COLO668 (cell line): ENCODE measurements at regions not wholly inside any gene's neighbourhood (a gene's known extent, or its start where the extent isn't known, plus 50 kb on each side); places are given as distances from the start of the nearest gene placed in this dataset.
A peak's percentile ranks its signal among the peaks of the same experiment; 100 is the strongest.

Source experiments
- DNase-seq: peaks from one replicate; lab custom pipeline; 2025; ENCODE audit not compliant: unreplicated experiment; lab: John Stamatoyannopoulos, UW

- no peak for DNase-seq
Measured at GRCh38 chr6:160895562-160895961, 96.0 kb upstream of the MAP3K4 start.

GRCh38 chr6:160899671-160900430, 91.7 kb upstream of the MAP3K4 start:
- DNase-seq, result no peak

- DNase-seq, result no peak
Measured at GRCh38 chr6:160911949-160912348, 79.6 kb upstream of the MAP3K4 start.

GRCh38 chr6:160912411-160912810, 79.2 kb upstream of the MAP3K4 start:
- no peak for DNase-seq

GRCh38 chr6:160917572-160917971, 74.0 kb upstream of the MAP3K4 start:
- DNase-seq, result no peak

GRCh38 chr6:160919723-160920440, 71.7 kb upstream of the MAP3K4 start:
- DNase-seq, result no peak

- DNase-seq, result no peak
Measured at GRCh38 chr6:160921095-160921494, 70.5 kb upstream of the MAP3K4 start.

GRCh38 chr6:160926281-160927276, 65.0 kb upstream of the MAP3K4 start:
- DNase-seq, result no peak

- no peak for DNase-seq
Measured at GRCh38 chr6:160927416-160927815, 64.2 kb upstream of the MAP3K4 start.

- no peak for DNase-seq
Measured at GRCh38 chr6:160929361-160929760, 62.2 kb upstream of the MAP3K4 start.

GRCh38 chr6:160929831-160930230, 61.7 kb upstream of the MAP3K4 start:
- DNase-seq, result no peak

- peak; percentile 49 for DNase-seq
Measured at GRCh38 chr6:160930547-160931377, 60.8 kb upstream of the MAP3K4 start.

- DNase-seq, result no peak
Measured at GRCh38 chr6:160931378-160932310, 59.9 kb upstream of the MAP3K4 start.

GRCh38 chr6:160933256-160933655, 58.3 kb upstream of the MAP3K4 start:
- DNase-seq, result no peak

- DNase-seq, result no peak
Measured at GRCh38 chr6:160934157-160934556, 57.4 kb upstream of the MAP3K4 start.

- DNase-seq, result no peak
Measured at GRCh38 chr6:160940197-160940596, 51.4 kb upstream of the MAP3K4 start.
